Peyer's patch (tissue), 4 donors: ENCODE measurements at regions not wholly inside any gene's neighbourhood (a gene's known extent, or its start where the extent isn't known, plus 50 kb on each side); places are given as distances from the start of the nearest gene placed in this dataset.

Experiments used
- DNase-seq, 3 donors: peaks; one replicate each; pipeline ENCODE4 v3.0.0-alpha.2; 2017 to 2019
- H3K27ac ChIP-seq, 4 donors: fragments of 200-600 bp; sonication (generic); one replicate each; pipeline ENCODE4 v1.5.1; 2016 to 2019
- H3K27me3 ChIP-seq, 2 donors: fragments of 200-600 bp; sonication (generic); one replicate each; pipeline ENCODE4 v1.5.1; 2019
- H3K36me3 ChIP-seq, 3 donors: fragments of 200-600 bp; sonication (generic); one replicate each; pipeline ENCODE4 v1.5.1; 2016 to 2019
- H3K4me1 ChIP-seq, 4 donors: fragments of 200-600 bp; sonication (generic); one replicate each; pipeline ENCODE4 v1.5.1; 2016 to 2019
- H3K4me3 ChIP-seq, 4 donors: fragments of 200-600 bp; sonication (generic); 1 replicate in 3 of 4; 2 replicates in 1 of 4; pipeline ENCODE4 v1.5.1; 2016 to 2019; ENCODE audit warnings: mild to moderate bottlenecking in 1 of 4
- H3K9me3 ChIP-seq, 4 donors: fragments of 200-600 bp; sonication (generic); one replicate each; pipeline ENCODE4 v1.5.1; 2016 to 2019; ENCODE audit warnings: mild to moderate bottlenecking in 1 of 4
- POLR2A ChIP-seq, 2 donors: fragments of 450-650 bp; IDR thresholded peaks; one replicate each; pipeline ENCODE4 v1.5.1; 2017; ENCODE audit warnings: antibody characterized with exemption in 2 of 2, mild to moderate bottlenecking in 2 of 2, moderate library complexity in 2 of 2
- TF ChIP-seq, protein P1 (sequence below), 6 experiments: fragments of 450-650 bp in 4 of 6; fragments of 200-600 bp in 2 of 6; sonication (generic) in 1 of 6; IDR thresholded peaks; one replicate each; pipeline ENCODE4 v1.5.1; 2017 to 2019; ENCODE audit warnings: antibody characterized with exemption in 6 of 6, mild to moderate bottlenecking in 3 of 6, moderate library complexity in 1 of 6

DNA sequence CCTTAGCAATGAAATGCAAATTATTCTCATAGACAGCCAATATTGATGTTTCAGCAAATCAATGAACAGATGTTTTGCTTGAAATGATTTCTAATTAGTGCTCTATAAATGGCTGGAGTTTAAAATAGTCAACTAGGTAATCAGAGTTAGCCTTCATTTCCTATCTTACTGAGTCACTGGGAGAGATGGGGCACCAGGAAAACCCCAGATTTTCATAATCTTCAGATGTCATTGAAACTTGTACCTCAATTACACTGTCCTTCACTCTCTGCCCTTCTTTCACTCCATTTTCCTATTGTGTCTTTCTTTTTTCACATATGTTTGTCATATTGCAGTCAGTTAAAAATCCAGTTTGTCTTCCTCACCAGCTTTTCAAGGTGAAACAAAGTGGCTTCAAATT is 92.7 kb downstream of the C12orf75 start:
- no peaks in the 10 kb centered on the region for H3K36me3 ChIP-seq
- no peaks in the 10 kb centered on the region for H3K4me1 ChIP-seq
- no peak overlapping the region for H3K27ac ChIP-seq
- no peaks in the 10 kb centered on the region for H3K27me3 ChIP-seq
- H3K9me3 ChIP-seq = no peaks in the 10 kb centered on the region
- TF ChIP-seq, protein P1, sequence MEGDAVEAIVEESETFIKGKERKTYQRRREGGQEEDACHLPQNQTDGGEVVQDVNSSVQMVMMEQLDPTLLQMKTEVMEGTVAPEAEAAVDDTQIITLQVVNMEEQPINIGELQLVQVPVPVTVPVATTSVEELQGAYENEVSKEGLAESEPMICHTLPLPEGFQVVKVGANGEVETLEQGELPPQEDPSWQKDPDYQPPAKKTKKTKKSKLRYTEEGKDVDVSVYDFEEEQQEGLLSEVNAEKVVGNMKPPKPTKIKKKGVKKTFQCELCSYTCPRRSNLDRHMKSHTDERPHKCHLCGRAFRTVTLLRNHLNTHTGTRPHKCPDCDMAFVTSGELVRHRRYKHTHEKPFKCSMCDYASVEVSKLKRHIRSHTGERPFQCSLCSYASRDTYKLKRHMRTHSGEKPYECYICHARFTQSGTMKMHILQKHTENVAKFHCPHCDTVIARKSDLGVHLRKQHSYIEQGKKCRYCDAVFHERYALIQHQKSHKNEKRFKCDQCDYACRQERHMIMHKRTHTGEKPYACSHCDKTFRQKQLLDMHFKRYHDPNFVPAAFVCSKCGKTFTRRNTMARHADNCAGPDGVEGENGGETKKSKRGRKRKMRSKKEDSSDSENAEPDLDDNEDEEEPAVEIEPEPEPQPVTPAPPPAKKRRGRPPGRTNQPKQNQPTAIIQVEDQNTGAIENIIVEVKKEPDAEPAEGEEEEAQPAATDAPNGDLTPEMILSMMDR (IDR thresholded peaks at IDR 0.05) = no peak
- TF ChIP-seq POLR2A (IDR thresholded peaks at IDR 0.05) = no peak
- H3K4me3 ChIP-seq = no peak overlapping the region
- no peak for DNase-seq

DNA sequence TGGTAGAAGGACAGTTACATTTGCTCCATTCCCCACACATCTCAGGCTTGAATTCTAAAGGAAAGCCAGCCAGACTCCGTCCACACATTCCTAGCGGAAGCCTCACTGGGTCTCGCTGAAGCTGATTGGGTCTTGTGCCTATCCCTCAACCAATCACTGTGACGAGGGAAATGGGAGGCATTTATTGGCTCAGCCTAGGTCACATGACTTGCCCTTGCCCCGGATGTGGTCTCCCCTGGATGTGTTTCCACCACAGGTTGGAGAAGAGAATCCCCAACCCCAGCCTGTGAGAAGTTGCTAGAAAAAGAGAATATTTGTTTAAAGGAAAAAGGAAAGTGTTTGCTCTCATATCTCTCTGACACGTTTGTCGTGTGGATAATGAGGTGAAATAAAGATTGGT is 93.4 kb downstream of the C12orf75 start:
- no peaks in the 10 kb centered on the region for H3K36me3 ChIP-seq
- H3K9me3 ChIP-seq = no peaks in the 10 kb centered on the region
- H3K4me3 ChIP-seq = no peak overlapping the region
- no peak for DNase-seq
- no peaks in the 10 kb centered on the region for H3K4me1 ChIP-seq
- TF ChIP-seq, protein P1 (IDR thresholded peaks at IDR 0.05) = no peak
- no peak for TF ChIP-seq POLR2A (IDR thresholded peaks at IDR 0.05)
- no peak overlapping the region for H3K27ac ChIP-seq
- no peaks in the 10 kb centered on the region for H3K27me3 ChIP-seq

DNA sequence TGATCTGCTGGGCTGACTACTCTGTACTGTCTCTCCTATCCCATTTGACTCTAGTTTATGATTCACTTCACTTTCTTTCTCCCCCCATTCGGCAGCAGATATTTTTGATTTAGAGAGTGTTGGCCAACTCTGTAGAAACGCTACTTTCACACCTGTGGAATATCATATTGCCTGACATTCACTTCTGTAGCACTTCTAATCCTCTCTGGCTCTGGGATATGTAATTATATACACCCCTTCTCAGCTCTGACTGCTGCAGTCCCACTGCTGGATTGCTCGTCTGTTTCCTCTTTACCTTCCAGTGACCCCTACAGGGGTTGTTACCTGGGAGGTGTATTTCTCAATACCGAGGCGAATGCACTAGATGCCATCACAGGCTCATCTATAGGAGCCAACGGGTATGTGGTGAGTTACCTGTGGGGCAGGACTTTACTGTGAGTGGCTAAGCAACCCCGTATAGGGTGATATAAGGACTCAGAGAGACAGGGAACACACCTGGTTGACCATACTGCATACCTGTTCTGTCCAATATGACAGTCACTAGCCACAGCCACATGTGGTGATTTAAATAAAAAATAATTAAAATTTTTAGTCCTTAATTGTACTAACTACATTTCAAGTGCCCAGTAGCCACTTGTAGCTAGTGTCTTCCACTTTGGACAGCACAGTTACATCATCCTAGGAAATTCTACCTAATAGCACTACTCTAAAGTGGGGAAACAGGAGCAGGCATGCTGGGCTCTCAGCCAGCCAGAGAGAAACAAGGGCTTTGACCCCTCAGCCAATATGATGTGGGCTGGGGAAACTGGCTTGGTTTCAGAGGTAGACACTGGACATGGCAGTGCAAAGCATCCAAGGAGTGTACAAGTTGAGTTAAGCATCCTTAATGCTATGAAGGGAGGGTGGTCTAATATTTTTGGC is 95.0 kb downstream of the C12orf75 start:
- Histone ChIP-seq H3K27ac (no peak overlapping the region), H3K27me3 (no peaks in the 10 kb centered on the region), H3K9me3 (no peaks in the 10 kb centered on the region), H3K4me3 (no peak overlapping the region), H3K36me3 (no peaks in the 10 kb centered on the region), H3K4me1 (no peaks in the 10 kb centered on the region)
- DNase-seq = no peak
- no peak for TF ChIP-seq POLR2A (IDR thresholded peaks at IDR 0.05)
- TF ChIP-seq, protein P1 (IDR thresholded peaks at IDR 0.05) = no peak

DNA sequence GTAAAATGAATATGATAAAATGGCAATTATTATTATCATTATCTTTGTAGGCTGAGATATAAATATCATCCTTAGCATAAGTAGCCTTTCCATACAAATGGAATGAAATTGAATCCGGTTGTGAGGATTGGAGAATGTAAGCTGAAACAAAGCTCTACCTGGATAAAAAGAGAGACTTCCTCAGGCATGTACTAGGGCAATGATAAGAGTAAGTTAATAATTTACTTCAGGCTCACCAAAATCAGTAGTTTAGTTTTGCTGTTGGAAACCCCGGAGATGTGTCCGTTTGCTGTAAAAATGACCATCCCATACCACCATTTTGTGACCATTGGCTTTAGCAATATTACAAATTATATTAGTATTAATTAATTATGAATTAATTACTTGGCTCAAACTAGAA is 96.3 kb downstream of the C12orf75 start:
- H3K36me3 ChIP-seq = no peaks in the 10 kb centered on the region
- H3K27ac ChIP-seq = no peak overlapping the region
- H3K4me3 ChIP-seq = no peak overlapping the region
- no peaks in the 10 kb centered on the region for H3K4me1 ChIP-seq
- TF ChIP-seq, protein P1 (IDR thresholded peaks at IDR 0.05) = no peak
- no peak for TF ChIP-seq POLR2A (IDR thresholded peaks at IDR 0.05)
- H3K27me3 ChIP-seq = no peaks in the 10 kb centered on the region
- no peaks in the 10 kb centered on the region for H3K9me3 ChIP-seq
- no peak for DNase-seq

DNA sequence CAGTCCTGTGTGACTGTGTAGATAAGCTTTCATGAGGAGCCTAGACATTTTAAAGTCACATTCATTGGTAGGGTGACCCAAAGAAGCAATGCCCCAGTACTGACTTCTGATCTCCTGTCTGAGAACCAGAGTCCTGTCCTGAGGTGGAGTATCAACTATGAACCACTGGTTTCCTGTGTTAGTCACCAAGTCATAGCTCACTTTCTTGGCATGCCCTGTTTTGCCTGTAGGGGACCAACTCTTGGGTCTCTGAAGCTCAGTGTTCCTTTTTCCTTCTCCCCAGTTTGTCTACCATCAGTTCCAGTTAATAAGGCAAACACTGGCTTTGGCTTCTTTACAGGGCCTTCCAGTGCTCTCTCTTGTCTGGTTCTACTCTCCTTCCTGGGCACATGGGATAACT is 97.4 kb downstream of the C12orf75 start:
- no peaks in the 10 kb centered on the region for H3K9me3 ChIP-seq
- no peaks in the 10 kb centered on the region for H3K4me1 ChIP-seq
- no peak overlapping the region for H3K27ac ChIP-seq
- no peak for TF ChIP-seq POLR2A (IDR thresholded peaks at IDR 0.05)
- TF ChIP-seq, protein P1 (IDR thresholded peaks at IDR 0.05) = no peak
- no peak overlapping the region for H3K4me3 ChIP-seq
- no peak for DNase-seq
- no peaks in the 10 kb centered on the region for H3K36me3 ChIP-seq
- H3K27me3 ChIP-seq = no peaks in the 10 kb centered on the region
